ENCODE measurements at regions not wholly inside any gene's neighbourhood (a gene's known extent, or its start where the extent isn't known, plus 50 kb on each side); places are given as distances from the start of the nearest gene placed in this dataset.

DNA sequence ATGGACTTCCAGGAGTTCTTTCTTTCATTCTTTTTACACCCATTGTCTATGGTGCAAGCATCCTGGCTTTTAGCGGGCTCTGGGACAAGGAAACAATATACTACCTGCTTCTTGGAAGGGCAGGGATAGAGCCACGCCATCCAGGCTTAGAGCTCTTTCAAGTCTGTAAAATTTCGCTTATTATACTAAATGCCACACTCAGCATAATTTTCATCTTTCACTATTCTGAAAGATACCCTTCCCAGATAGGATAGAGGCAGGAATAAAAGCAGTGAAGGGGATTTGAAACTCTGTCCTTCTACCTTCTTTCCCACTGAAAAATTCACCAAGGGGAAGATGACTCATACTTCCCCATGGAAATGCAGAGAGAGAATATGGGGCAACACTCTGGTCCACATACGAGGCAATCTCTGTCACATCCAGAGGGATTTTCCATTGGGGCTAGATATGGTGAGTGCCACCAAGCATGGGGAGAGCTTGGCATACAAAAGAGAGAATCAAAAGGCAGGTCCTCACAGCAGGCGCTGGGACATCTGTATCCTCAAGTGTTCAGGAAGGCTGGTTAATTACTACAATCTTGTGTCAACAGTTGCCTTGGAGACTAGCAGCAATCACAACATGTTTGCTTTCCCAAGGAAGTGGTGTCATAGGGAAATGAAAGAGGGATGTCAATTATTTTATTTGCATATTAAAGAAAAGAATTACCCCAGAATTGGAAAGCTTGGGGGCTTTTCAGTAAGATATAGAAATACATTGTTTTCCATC lies 127.6 kb downstream of the TDRD15 start:
- TF ChIP-seq ZNF274 (IDR thresholded peaks at IDR 0.05; ENCODE audit: low read depth, low read length) (no peak), SUZ12 (IDR thresholded peaks at IDR 0.05; ENCODE audit: extremely low read depth, insufficient read depth, insufficient read length) (no peak)
